ENCODE measurements at regions not wholly inside any gene's neighbourhood (a gene's known extent, or its start where the extent isn't known, plus 50 kb on each side); places are given as distances from the start of the nearest gene placed in this dataset.

DNA sequence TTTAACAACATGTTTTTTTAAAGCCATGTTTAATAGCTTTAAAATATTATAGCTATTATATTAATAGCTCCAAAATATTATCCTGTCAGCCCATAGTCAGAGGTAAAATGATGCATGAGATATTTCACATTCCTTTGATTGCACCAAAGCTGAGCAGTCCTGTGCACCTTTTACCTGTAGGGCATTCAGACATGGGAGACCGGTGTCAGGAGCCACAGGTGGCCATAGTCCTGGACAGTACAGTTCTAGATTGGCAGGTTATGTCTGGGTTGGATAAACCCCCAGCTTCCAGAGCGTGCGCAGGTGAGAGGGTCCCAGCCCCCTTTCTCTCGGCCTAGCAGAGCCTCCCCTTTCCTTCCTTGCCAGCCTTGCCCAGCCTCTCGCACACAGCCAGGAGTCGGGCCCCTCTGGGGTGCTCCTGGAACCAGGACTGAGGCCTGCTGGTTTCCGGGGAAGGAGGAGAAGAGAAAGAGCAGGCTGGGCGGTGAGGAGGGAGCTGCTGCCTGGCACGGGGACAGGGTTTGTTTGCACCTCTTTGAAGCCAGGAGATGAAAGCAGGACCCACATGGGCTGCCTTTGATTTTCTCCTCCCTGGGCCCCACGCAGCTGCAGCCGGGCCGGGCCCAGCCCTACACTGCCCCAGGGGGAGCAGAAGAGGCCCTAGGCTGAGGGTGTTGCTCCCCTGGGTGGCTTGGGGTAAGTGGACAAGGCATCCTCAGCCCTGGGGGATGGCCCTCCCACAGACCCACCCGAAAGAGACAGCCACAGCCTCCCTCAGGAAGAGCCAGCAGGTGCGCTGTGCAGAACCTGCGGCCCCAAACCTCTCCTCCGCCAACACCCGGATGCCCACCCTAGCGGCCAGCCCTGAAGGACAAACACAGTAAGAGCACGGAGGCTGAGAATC is 75.2 kb upstream of the TARDBP start:
- TF ChIP-seq CREB1 (IDR thresholded peaks at IDR 0.05; ENCODE audit: low read depth): no peak
- no peak for TF ChIP-seq RAD21 (IDR thresholded peaks at IDR 0.05; ENCODE audit: low read depth)
- TF ChIP-seq TCF12 (IDR thresholded peaks at IDR 0.05; ENCODE audit: low read depth): no peak
- TF ChIP-seq ZBTB7A (IDR thresholded peaks at IDR 0.05; ENCODE audit: low read depth): no peak
- TF ChIP-seq EP300 (IDR thresholded peaks at IDR 0.05; ENCODE audit: borderline replicate concordance): no peak
- no peak for TF ChIP-seq TEAD4 (IDR thresholded peaks at IDR 0.05)
- no peak for TF ChIP-seq YY1 (IDR thresholded peaks at IDR 0.05; ENCODE audit: low read depth)
- TF ChIP-seq, protein P1, sequence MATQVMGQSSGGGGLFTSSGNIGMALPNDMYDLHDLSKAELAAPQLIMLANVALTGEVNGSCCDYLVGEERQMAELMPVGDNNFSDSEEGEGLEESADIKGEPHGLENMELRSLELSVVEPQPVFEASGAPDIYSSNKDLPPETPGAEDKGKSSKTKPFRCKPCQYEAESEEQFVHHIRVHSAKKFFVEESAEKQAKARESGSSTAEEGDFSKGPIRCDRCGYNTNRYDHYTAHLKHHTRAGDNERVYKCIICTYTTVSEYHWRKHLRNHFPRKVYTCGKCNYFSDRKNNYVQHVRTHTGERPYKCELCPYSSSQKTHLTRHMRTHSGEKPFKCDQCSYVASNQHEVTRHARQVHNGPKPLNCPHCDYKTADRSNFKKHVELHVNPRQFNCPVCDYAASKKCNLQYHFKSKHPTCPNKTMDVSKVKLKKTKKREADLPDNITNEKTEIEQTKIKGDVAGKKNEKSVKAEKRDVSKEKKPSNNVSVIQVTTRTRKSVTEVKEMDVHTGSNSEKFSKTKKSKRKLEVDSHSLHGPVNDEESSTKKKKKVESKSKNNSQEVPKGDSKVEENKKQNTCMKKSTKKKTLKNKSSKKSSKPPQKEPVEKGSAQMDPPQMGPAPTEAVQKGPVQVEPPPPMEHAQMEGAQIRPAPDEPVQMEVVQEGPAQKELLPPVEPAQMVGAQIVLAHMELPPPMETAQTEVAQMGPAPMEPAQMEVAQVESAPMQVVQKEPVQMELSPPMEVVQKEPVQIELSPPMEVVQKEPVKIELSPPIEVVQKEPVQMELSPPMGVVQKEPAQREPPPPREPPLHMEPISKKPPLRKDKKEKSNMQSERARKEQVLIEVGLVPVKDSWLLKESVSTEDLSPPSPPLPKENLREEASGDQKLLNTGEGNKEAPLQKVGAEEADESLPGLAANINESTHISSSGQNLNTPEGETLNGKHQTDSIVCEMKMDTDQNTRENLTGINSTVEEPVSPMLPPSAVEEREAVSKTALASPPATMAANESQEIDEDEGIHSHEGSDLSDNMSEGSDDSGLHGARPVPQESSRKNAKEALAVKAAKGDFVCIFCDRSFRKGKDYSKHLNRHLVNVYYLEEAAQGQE (IDR thresholded peaks at IDR 0.05; ENCODE audit: low read depth): no peak
- TF ChIP-seq, protein P2, sequence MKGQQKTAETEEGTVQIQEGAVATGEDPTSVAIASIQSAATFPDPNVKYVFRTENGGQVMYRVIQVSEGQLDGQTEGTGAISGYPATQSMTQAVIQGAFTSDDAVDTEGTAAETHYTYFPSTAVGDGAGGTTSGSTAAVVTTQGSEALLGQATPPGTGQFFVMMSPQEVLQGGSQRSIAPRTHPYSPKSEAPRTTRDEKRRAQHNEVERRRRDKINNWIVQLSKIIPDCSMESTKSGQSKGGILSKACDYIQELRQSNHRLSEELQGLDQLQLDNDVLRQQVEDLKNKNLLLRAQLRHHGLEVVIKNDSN (IDR thresholded peaks at IDR 0.05): no peak
- TF ChIP-seq, protein P3, sequence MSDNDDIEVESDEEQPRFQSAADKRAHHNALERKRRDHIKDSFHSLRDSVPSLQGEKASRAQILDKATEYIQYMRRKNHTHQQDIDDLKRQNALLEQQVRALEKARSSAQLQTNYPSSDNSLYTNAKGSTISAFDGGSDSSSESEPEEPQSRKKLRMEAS (IDR thresholded peaks at IDR 0.05): no peak
- TF ChIP-seq FOXM1 (IDR thresholded peaks at IDR 0.05; ENCODE audit: borderline replicate concordance, low read depth): no peak
- no peak for TF ChIP-seq EGR1 (IDR thresholded peaks at IDR 0.05)
- TF ChIP-seq TAF1 (IDR thresholded peaks at IDR 0.05; ENCODE audit: low read depth): no peak
- TF ChIP-seq NFIC (IDR thresholded peaks at IDR 0.05): no peak
- no peak for TF ChIP-seq CEBPB (IDR thresholded peaks at IDR 0.05)

DNA sequence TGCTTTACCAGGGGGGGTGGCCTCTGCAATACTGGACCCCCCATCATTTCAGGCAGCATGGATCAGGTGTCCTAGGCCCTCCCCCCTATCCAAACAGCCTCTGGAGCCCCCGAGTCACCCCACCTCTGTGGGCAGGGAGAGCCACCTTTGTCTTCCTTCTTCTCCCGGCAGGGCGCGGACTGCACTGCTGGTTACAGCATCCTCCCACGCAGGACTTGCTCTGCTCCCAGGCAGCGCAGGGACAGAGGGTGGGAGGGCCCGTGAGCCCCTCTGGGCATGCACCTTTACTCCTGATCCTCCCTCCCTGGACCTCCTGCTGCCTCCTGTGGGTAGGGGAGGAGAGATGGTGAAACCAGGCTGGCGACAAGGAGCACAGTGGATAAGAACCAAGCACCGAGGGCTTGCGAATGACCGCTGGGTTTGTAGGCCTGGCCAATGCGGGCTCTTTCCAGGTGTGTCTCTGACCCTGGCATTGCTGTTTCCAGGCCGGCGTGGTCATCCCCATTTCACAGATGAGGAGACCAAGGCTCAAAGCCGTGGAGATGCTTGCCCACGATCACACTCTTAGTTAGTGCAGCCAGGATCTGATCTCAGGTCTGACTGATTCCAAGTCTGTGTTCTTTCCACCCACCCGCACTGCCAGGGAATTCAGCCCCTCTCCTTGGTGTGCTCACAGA is 73.6 kb upstream of the TARDBP start:
- TF ChIP-seq, protein P1 (IDR thresholded peaks at IDR 0.05; ENCODE audit: low read depth): no peak
- TF ChIP-seq YY1 (IDR thresholded peaks at IDR 0.05; ENCODE audit: low read depth): no peak

DNA sequence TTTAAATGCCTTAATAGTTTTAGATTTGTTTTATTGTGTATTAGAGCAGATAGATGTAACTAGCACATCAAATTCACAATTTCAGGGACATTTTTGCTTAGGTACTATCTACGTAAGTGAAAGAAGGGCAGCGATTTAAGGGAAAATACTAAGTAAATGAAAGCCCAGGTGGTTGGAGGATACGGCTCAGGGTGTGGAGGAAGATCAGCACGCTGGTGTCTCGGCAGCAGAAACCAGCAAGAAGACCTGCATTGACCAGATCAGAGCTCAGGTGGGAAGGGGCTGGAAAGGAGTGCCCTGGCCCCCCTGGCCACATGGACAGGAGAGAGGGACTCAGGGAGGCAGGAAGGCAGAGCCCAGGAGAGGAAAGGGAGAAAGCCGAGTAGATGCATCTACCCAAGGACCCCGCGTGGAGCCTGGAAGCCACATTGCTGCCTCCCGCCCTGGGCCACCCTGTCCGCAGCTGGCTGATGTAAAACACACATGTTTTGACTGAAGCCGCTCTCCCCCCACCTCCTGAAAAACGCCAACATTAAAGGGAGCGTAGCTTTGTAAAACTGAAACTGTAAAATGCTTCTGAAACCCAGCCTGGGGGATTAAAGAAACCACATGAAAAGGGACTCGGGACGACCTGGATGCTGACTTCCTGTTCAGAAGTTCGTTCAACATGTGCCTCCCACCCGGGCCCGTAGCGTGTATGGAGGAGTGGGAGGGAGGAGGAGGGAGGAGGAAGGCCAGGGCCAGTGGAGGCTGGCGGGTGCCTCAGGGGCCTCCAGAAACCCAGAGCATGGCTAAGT is 72.6 kb upstream of the TARDBP start:
- TF ChIP-seq CEBPB (IDR thresholded peaks at IDR 0.05) (no peak), CREB1 (IDR thresholded peaks at IDR 0.05; ENCODE audit: low read depth) (no peak), EP300 (IDR thresholded peaks at IDR 0.05; ENCODE audit: borderline replicate concordance) (no peak), TAF1 (IDR thresholded peaks at IDR 0.05; ENCODE audit: low read depth) (no peak), YY1 (IDR thresholded peaks at IDR 0.05; ENCODE audit: low read depth) (no peak), ZBTB7A (IDR thresholded peaks at IDR 0.05; ENCODE audit: low read depth) (no peak), TEAD4 (IDR thresholded peaks at IDR 0.05) (no peak), TCF12 (IDR thresholded peaks at IDR 0.05; ENCODE audit: low read depth) (no peak)
- TF ChIP-seq, protein P1 (IDR thresholded peaks at IDR 0.05; ENCODE audit: low read depth): no peak

DNA sequence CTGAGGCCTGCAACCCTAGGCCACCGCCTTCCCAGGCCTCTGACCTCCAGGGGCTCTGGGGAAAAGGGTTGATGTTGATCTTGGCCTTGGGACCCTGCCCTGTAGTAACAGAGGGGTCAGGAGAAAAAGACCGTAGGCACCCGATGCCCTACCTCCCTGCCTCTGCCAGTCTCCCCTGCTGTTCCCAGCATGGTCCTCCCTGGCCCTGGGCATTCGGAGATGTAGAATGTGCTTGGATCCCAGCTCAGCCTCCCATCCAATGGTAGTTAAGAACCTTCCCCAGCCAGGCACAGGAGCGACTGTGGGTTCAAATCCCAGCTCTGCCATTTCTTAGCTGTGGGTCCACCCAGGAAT is 72.0 kb upstream of the TARDBP start:
- TF ChIP-seq, protein P2 (IDR thresholded peaks at IDR 0.05): no peak
- TF ChIP-seq ZBTB7A (IDR thresholded peaks at IDR 0.05; ENCODE audit: low read depth): no peak
- TF ChIP-seq NFIC (IDR thresholded peaks at IDR 0.05): no peak
- no peak for TF ChIP-seq YY1 (IDR thresholded peaks at IDR 0.05; ENCODE audit: low read depth)
- TF ChIP-seq, protein P3 (IDR thresholded peaks at IDR 0.05): no peak
- no peak for TF ChIP-seq TEAD4 (IDR thresholded peaks at IDR 0.05)
- no peak for TF ChIP-seq EP300 (IDR thresholded peaks at IDR 0.05; ENCODE audit: borderline replicate concordance)
- TF ChIP-seq FOXM1 (IDR thresholded peaks at IDR 0.05; ENCODE audit: borderline replicate concordance, low read depth): no peak
- TF ChIP-seq TCF12 (IDR thresholded peaks at IDR 0.05; ENCODE audit: low read depth): no peak
- no peak for TF ChIP-seq EGR1 (IDR thresholded peaks at IDR 0.05)
- TF ChIP-seq, protein P1 (IDR thresholded peaks at IDR 0.05; ENCODE audit: low read depth): no peak
- no peak for TF ChIP-seq TAF1 (IDR thresholded peaks at IDR 0.05; ENCODE audit: low read depth)
- no peak for TF ChIP-seq CREB1 (IDR thresholded peaks at IDR 0.05; ENCODE audit: low read depth)

All from Ishikawa (cell line).